ENCODE measurements at regions not wholly inside any gene's neighbourhood (a gene's known extent, or its start where the extent isn't known, plus 50 kb on each side); places are given as distances from the start of the nearest gene placed in this dataset.

- TF ChIP-seq CTCF (IDR thresholded peaks at IDR 0.05; ENCODE audit: low read length) (no peak), EZH2 (IDR thresholded peaks at IDR 0.05; ENCODE audit: borderline replicate concordance, low read length) (no peak)
Observed at GRCh38 chr6:63058601-63059000, 152.7 kb upstream of the FKBP1C start.
